ENCODE measurements at regions not wholly inside any gene's neighbourhood (a gene's known extent, or its start where the extent isn't known, plus 50 kb on each side); places are given as distances from the start of the nearest gene placed in this dataset.

- H3K27me3 Mint-ChIP-seq (ENCODE audit: unreplicated experiment) = peaks cover 15% of the 10 kb centered on the region
- H3K36me3 Mint-ChIP-seq (ENCODE audit: unreplicated experiment) = no peaks in the 10 kb centered on the region
- no peak for TF ChIP-seq CTCF (IDR thresholded peaks at IDR 0.05)
- H3K4me3 Mint-ChIP-seq (ENCODE audit: unreplicated experiment) = no peak overlapping the region
- H3K4me1 Mint-ChIP-seq (ENCODE audit: unreplicated experiment) = no peaks in the 10 kb centered on the region
- DNase-seq (ENCODE audit: extremely low spot score, unreplicated experiment) = no peak
- H3K9me3 Mint-ChIP-seq (ENCODE audit: unreplicated experiment) = no peaks in the 10 kb centered on the region
- H3K27ac Mint-ChIP-seq (ENCODE audit: unreplicated experiment) = no peak overlapping the region
Measured at GRCh38 chr2:175439416-175439815, 257.9 kb upstream of the ATP5MC3 start.

DNA sequence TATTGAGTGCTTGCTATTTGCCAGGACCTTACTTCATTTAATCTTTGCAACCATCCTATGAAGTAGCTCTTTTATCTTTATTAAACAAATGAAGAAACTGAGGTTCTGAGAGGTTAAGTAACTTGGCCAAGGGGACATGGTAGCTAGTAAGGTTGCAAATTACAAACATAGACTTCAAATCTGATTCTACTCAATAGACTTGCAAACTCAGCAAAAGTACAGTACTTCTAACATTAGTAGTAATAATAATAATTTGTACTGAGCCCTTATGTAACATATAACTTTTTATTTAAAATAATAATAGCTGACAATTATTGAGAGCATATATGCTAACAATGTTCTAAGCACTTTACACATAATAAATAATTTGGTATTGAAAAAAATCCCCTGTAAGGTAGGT is 255.7 kb upstream of the ATP5MC3 start:
- Mint-ChIP-seq H3K27ac (ENCODE audit: unreplicated experiment) (no peak overlapping the region), H3K9me3 (ENCODE audit: unreplicated experiment) (no peaks in the 10 kb centered on the region), H3K27me3 (ENCODE audit: unreplicated experiment) (peaks cover 15% of the 10 kb centered on the region), H3K36me3 (ENCODE audit: unreplicated experiment) (no peaks in the 10 kb centered on the region), H3K4me1 (ENCODE audit: unreplicated experiment) (no peaks in the 10 kb centered on the region), H3K4me3 (ENCODE audit: unreplicated experiment) (no peak overlapping the region)
- DNase-seq (ENCODE audit: extremely low spot score, unreplicated experiment) = no peak
- no peak for TF ChIP-seq CTCF (IDR thresholded peaks at IDR 0.05)

DNA sequence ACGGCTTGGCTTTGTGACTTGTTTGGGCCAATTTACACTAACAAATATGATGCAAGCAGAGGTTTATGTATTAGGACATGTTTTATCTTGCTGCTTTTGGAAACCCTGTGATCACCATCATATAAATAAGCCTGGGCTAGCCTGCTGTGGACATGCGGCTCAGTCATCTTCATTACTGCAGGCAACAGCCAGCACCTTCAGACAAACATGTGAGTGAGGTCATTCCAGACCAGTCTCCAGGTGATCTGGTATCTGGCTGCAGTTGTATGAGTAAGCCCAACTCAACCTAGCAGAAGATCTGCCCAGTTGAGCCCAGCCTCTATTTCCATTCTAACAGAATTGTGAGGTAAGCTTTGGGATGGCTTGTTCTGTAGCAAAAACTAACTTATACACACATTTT is 254.6 kb upstream of the ATP5MC3 start:
- Mint-ChIP-seq H3K36me3 (ENCODE audit: unreplicated experiment) (no peaks in the 10 kb centered on the region), H3K4me1 (ENCODE audit: unreplicated experiment) (no peaks in the 10 kb centered on the region), H3K27ac (ENCODE audit: unreplicated experiment) (no peak overlapping the region), H3K27me3 (ENCODE audit: unreplicated experiment) (peaks cover 6% of the 10 kb centered on the region), H3K9me3 (ENCODE audit: unreplicated experiment) (no peaks in the 10 kb centered on the region), H3K4me3 (ENCODE audit: unreplicated experiment) (no peak overlapping the region)
- no peak for TF ChIP-seq CTCF (IDR thresholded peaks at IDR 0.05)
- DNase-seq (ENCODE audit: extremely low spot score, unreplicated experiment) = no peak

- no peaks in the 10 kb centered on the region for H3K36me3 Mint-ChIP-seq (ENCODE audit: unreplicated experiment)
Measured at GRCh38 chr2:175435012-175435411, 253.5 kb upstream of the ATP5MC3 start.

DNA sequence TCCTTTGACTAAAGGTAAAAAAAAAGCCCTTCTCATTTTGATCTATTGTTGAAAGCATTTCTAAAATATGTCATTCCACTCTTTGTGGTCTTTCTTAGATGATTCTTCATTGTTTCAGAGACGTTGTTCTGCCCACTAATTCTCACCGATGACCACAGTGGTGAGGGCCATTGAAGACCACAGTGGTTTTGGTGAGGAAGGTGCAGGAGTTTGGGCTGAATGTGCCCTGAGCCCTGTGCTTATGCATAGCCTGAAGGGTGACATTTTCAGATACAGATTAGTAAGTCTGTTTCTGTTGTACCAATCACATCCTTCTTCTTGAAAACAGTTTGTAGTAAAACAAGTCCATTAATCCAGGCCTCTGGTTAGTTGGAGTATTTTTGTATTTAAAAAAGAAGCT is 251.3 kb upstream of the ATP5MC3 start:
- Mint-ChIP-seq H3K4me3 (ENCODE audit: unreplicated experiment) (no peak overlapping the region), H3K27me3 (ENCODE audit: unreplicated experiment) (no peaks in the 10 kb centered on the region), H3K9me3 (ENCODE audit: unreplicated experiment) (peaks cover 5% of the 10 kb centered on the region), H3K4me1 (ENCODE audit: unreplicated experiment) (no peaks in the 10 kb centered on the region), H3K36me3 (ENCODE audit: unreplicated experiment) (no peaks in the 10 kb centered on the region), H3K27ac (ENCODE audit: unreplicated experiment) (no peak overlapping the region)
- no peak for TF ChIP-seq CTCF (IDR thresholded peaks at IDR 0.05)
- DNase-seq (ENCODE audit: extremely low spot score, unreplicated experiment) = no peak

More at GRCh38 chr2:175435012-175435411, 253.5 kb upstream of the ATP5MC3 start:
- Mint-ChIP-seq H3K27ac (ENCODE audit: unreplicated experiment) (no peak overlapping the region), H3K27me3 (ENCODE audit: unreplicated experiment) (peaks cover 2% of the 10 kb centered on the region), H3K9me3 (ENCODE audit: unreplicated experiment) (no peaks in the 10 kb centered on the region), H3K4me3 (ENCODE audit: unreplicated experiment) (no peak overlapping the region), H3K4me1 (ENCODE audit: unreplicated experiment) (no peaks in the 10 kb centered on the region)
- no peak for TF ChIP-seq CTCF (IDR thresholded peaks at IDR 0.05)
- DNase-seq (ENCODE audit: extremely low spot score, unreplicated experiment) = no peak

Measured in osteocyte (in vitro differentiated cells).